ENCODE measurements at regions not wholly inside any gene's neighbourhood (a gene's known extent, or its start where the extent isn't known, plus 50 kb on each side); places are given as distances from the start of the nearest gene placed in this dataset.

GRCh38 chr13:100753376-100753775, 78.8 kb upstream of the TMTC4 start:
- Histone ChIP-seq H3K9me1 (ENCODE audit: control insufficient read depth, insufficient read depth, low read length) (no peaks in the 10 kb centered on the region), H3K9me3 (replicated peaks; ENCODE audit: control insufficient read depth, insufficient read depth, low read depth, low read length) (no peaks in the 10 kb centered on the region), H3K36me3 (ENCODE audit: control insufficient read depth, insufficient read depth, low read length) (no peaks in the 10 kb centered on the region), H3K79me2 (ENCODE audit: control insufficient read depth, insufficient read depth, low read length) (no peaks in the 10 kb centered on the region), H2AFZ (ENCODE audit: low read depth, low read length) (no peak overlapping the region), H3K4me1 (replicated peaks in 1 of 2; ENCODE audit: control insufficient read depth in 2 of 2, insufficient read depth in 2 of 2, low read length in 2 of 2) (no peaks in the 10 kb centered on the region), H3K4me3 (no peak overlapping the region), H3K9ac (ENCODE audit: insufficient read depth in 1 of 2, low read depth in 2 of 2, low read length in 2 of 2) (no peak overlapping the region), H3K4me2 (ENCODE audit: insufficient read depth, low read length) (no peak overlapping the region), H3K27me3 (ENCODE audit: control insufficient read depth in 2 of 2, insufficient read depth in 2 of 2, low read length in 2 of 2) (peaks cover 0 to 2% of the 10 kb centered on the region in 2 experiments; a peak in 3 of 5 replicates), H4K20me1 (replicated peaks; ENCODE audit: control insufficient read depth, insufficient read depth, low read length) (no peaks in the 10 kb centered on the region), H3K27ac (ENCODE audit: extremely low read depth, low read depth, low read length) (no peak overlapping the region)
- in situ Hi-C loops (cut with MboI) (no loop called here), intact Hi-C loops (cut with micrococcal nuclease) (no loop called here)
- POLR2A ChIA-PET: no interaction called here
- BruUV-seq (replicated peaks): no TSS peak
- FAIRE-seq (no peak), ATAC-seq (no peak), DNase-seq (ENCODE audit: extremely low read depth in 1 of 4, low spot score in 3 of 4) (no peak)
- CTCF ChIA-PET (ENCODE audit: low intra/inter-chr PET ratio): no interaction called here
- TF ChIP-seq ZNF511 (CRISPR knock-in tag; IDR thresholded peaks at IDR 0.05): no peak
- no peak for TF ChIP-seq ZFX (CRISPR knock-in tag; IDR thresholded peaks at IDR 0.05)
- no peak for TF ChIP-seq ZSCAN29 (IDR thresholded peaks at IDR 0.05)
- 7% methylated on average over 4 of the region's 4 CpGs for WGBS (ENCODE audit: insufficient coverage, low coverage, missing lambda C conversion rate)

GRCh38 chr13:100751826-100752225, 77.2 kb upstream of the TMTC4 start:
- Histone ChIP-seq H3K9me1 (ENCODE audit: control insufficient read depth, insufficient read depth, low read length) (no peaks in the 10 kb centered on the region), H3K4me3 (no peak overlapping the region), H3K27ac (ENCODE audit: extremely low read depth, low read depth, low read length) (no peak overlapping the region), H2AFZ (ENCODE audit: low read depth, low read length) (no peak overlapping the region), H3K36me3 (ENCODE audit: control insufficient read depth, insufficient read depth, low read length) (no peaks in the 10 kb centered on the region), H3K9ac (ENCODE audit: insufficient read depth in 1 of 2, low read depth in 2 of 2, low read length in 2 of 2) (no peak overlapping the region; a peak in 1 of 4 replicates), H3K4me2 (ENCODE audit: insufficient read depth, low read length) (no peak overlapping the region), H3K4me1 (replicated peaks in 1 of 2; ENCODE audit: control insufficient read depth in 2 of 2, insufficient read depth in 2 of 2, low read length in 2 of 2) (no peaks in the 10 kb centered on the region), H3K27me3 (ENCODE audit: control insufficient read depth in 2 of 2, insufficient read depth in 2 of 2, low read length in 2 of 2) (peaks cover 2 to 5% of the 10 kb centered on the region in 2 experiments; a peak in 3 of 5 replicates), H4K20me1 (replicated peaks; ENCODE audit: control insufficient read depth, insufficient read depth, low read length) (no peaks in the 10 kb centered on the region), H3K9me3 (replicated peaks; ENCODE audit: control insufficient read depth, insufficient read depth, low read depth, low read length) (no peaks in the 10 kb centered on the region), H3K79me2 (ENCODE audit: control insufficient read depth, insufficient read depth, low read length) (no peaks in the 10 kb centered on the region)
- CTCF ChIA-PET (ENCODE audit: low intra/inter-chr PET ratio): interaction anchor here (0.5 kb wide), 1 partner anchor 186 kb away, joined by 3 read pairs; no protein-coding TSS in a partner anchor
- no TSS peak for BruUV-seq (replicated peaks)
- POLR2A ChIA-PET: no interaction called here
- ATAC-seq (peak; percentile 54; the same call in 1 of the 3 replicates), FAIRE-seq (no peak), DNase-seq (ENCODE audit: extremely low read depth in 1 of 4, low spot score in 3 of 4) (peak in 1 of 4 experiments; percentile 2)
- WGBS (ENCODE audit: insufficient coverage, low coverage, missing lambda C conversion rate): 3% methylated on average over 11 of the region's 13 CpGs
- in situ Hi-C loops (cut with MboI): no loop called here
- intact Hi-C loops (cut with micrococcal nuclease): no loop called here
- TF ChIP-seq HNRNPUL1 (IDR thresholded peaks at IDR 0.05; ENCODE audit: low read length): no peak
- TF ChIP-seq PKNOX1 (IDR thresholded peaks at IDR 0.05): no peak
